IMR-90 (cell line): ENCODE measurements at regions not wholly inside any gene's neighbourhood (a gene's known extent, or its start where the extent isn't known, plus 50 kb on each side); places are given as distances from the start of the nearest gene placed in this dataset.

Experiments used
- ATAC-seq: fragments of 200-7000 bp; cut with Tn5 transposase; 2 replicates; pipeline ENCODE4 v1.9.1; 2020; ENCODE audit warnings: low read depth, mild to moderate bottlenecking, moderate library complexity
- BruUV-seq: library from RNA; stranded (reverse); fragments of 400-500 nt; replicated peaks from 2 replicates; lab custom pipeline; 2021; lab: Mats Ljungman, UMichigan
- CTCF ChIA-PET: fragments of 300-600 bp; formaldehyde crosslinking; extraction: SDS; loops from one replicate; lab custom pipeline; 2021; ENCODE audit warnings: antibody characterized with exemption; lab: Yijun Ruan, JAX
- POLR2A ChIA-PET: fragments of 300-600 bp; sonication (Branson Sonifier 250); formaldehyde crosslinking; loops from one replicate; lab custom pipeline; 2022; ENCODE audit warnings: antibody characterized with exemption; ENCODE audit not compliant: unreplicated experiment; lab: Charles Lee
- DNase-seq: peaks from one replicate; pipeline ENCODE4 v3.0.0; 2013
- H2AFZ ChIP-seq: replicated peaks from 2 replicates; pipeline ENCODE3; 2013; ENCODE audit warnings: low read length, mild to moderate bottlenecking; ENCODE audit not compliant: poor library complexity
- H2AK5ac ChIP-seq: 2 replicates; pipeline ENCODE4 v1.6.1; 2013; ENCODE audit warnings: low read depth, low read length, inconsistent platforms
- H2AK9ac ChIP-seq: replicated peaks from 2 replicates; pipeline ENCODE3; 2013; ENCODE audit warnings: mild to moderate bottlenecking, low read depth, low read length, moderate library complexity; ENCODE audit not compliant: poor library complexity
- H2BK120ac ChIP-seq: 2 replicates; pipeline ENCODE4 v1.6.1; 2013; ENCODE audit warnings: low read depth, low read length, inconsistent platforms
- H2BK15ac ChIP-seq: 3 replicates; pipeline ENCODE4 v1.6.1; 2013; ENCODE audit warnings: low read depth, low read length, inconsistent platforms
- H2BK20ac ChIP-seq: 2 replicates; pipeline ENCODE4 v1.6.1; 2013; ENCODE audit warnings: low read depth, mild to moderate bottlenecking, inconsistent platforms, low read length, moderate library complexity
- H2BK5ac ChIP-seq: 2 replicates; pipeline ENCODE4 v1.6.1; 2013; ENCODE audit warnings: mild to moderate bottlenecking, low read depth, low read length, inconsistent platforms; ENCODE audit not compliant: poor library complexity, severe bottlenecking
- H3K14ac ChIP-seq: replicated peaks from 2 replicates; pipeline ENCODE4 v1.6.1; 2013; ENCODE audit warnings: low read depth, low read length, inconsistent platforms
- H3K18ac ChIP-seq: 2 replicates; pipeline ENCODE4 v1.6.1; 2013; ENCODE audit warnings: low read depth, low read length, control low read depth
- H3K23ac ChIP-seq: 2 replicates; pipeline ENCODE4 v1.6.1; 2013; ENCODE audit warnings: low read depth, low read length, inconsistent platforms
- H3K27ac ChIP-seq: 2 replicates; pipeline ENCODE4 v1.5.1; 2013; ENCODE audit warnings: mild to moderate bottlenecking, control low read depth, low read length; ENCODE audit not compliant: insufficient read depth
- H3K27me3 ChIP-seq: 2 replicates; pipeline ENCODE4 v1.6.1; 2013; ENCODE audit warnings: low read length; ENCODE audit not compliant: control insufficient read depth, insufficient read depth
- H3K36me3 ChIP-seq: 2 replicates; pipeline ENCODE4 v1.6.1; 2013; ENCODE audit warnings: low read length, mixed read lengths; ENCODE audit not compliant: control insufficient read depth, insufficient read depth
- H3K4ac ChIP-seq: 2 replicates; pipeline ENCODE4 v1.6.1; 2013; ENCODE audit warnings: low read depth, low read length, inconsistent platforms
- H3K4me1 ChIP-seq: 2 replicates; pipeline ENCODE4 v1.6.1; 2013; ENCODE audit warnings: low read length, mixed read lengths; ENCODE audit not compliant: control insufficient read depth, insufficient read depth
- H3K4me2 ChIP-seq: 2 replicates; pipeline ENCODE4 v1.6.1; 2013; ENCODE audit warnings: low read depth, mild to moderate bottlenecking, control low read depth, low read length, moderate library complexity
- H3K4me3 ChIP-seq: 2 replicates; pipeline ENCODE4 v1.5.1; 2013; ENCODE audit warnings: low read depth, mild to moderate bottlenecking, control low read depth, low read length, moderate library complexity; ENCODE audit not compliant: insufficient read depth
- H3K56ac ChIP-seq: 2 replicates; pipeline ENCODE4 v1.6.1; 2013; ENCODE audit warnings: low read length, inconsistent platforms; ENCODE audit not compliant: insufficient read depth; ENCODE audit errors: extremely low read depth
- H3K79me1 ChIP-seq, 2 experiments: 2 replicates each; pipeline ENCODE4 v1.6.1; 2013; ENCODE audit warnings: low read length in 2 of 2, inconsistent platforms in 1 of 2, low read depth in 1 of 2
- H3K9ac ChIP-seq: 2 replicates; pipeline ENCODE4 v1.6.1; 2013; ENCODE audit warnings: low read depth, low read length, control low read depth
- H3K9me1 ChIP-seq: 2 replicates; pipeline ENCODE4 v1.6.1; 2013; ENCODE audit warnings: low read length, inconsistent platforms; ENCODE audit not compliant: insufficient read depth
- H3K9me3 ChIP-seq: 2 replicates; pipeline ENCODE4 v1.6.1; 2013; ENCODE audit warnings: low read length; ENCODE audit not compliant: control insufficient read depth, insufficient read depth
- H4K20me1 ChIP-seq: 2 replicates; pipeline ENCODE4 v1.6.1; 2013; ENCODE audit warnings: low read length, inconsistent platforms; ENCODE audit not compliant: insufficient read depth
- H4K5ac ChIP-seq: 2 replicates; pipeline ENCODE4 v1.6.1; 2013; ENCODE audit warnings: mild to moderate bottlenecking, low read depth, low read length, control low read depth
- H4K8ac ChIP-seq, 2 experiments: 2 replicates each; pipeline ENCODE4 v1.6.1; 2013; ENCODE audit warnings: low read depth in 2 of 2, low read length in 2 of 2, control low read depth in 1 of 2, inconsistent platforms in 1 of 2
- H4K91ac ChIP-seq: 2 replicates; pipeline ENCODE4 v1.6.1; 2013; ENCODE audit warnings: low read depth, low read length, inconsistent platforms; ENCODE audit not compliant: insufficient read depth
- BHLHE40 ChIP-seq: fragments of 150-350 bp; IDR thresholded peaks from 2 replicates; pipeline ENCODE4 v1.6.1; 2016; ENCODE audit warnings: mild to moderate bottlenecking, low read depth, low read length
- FOS ChIP-seq: fragments of 150-350 bp; IDR thresholded peaks from 2 replicates; pipeline ENCODE4 v1.6.1; 2016; ENCODE audit warnings: low read depth, low read length
- SMC3 ChIP-seq: fragments of 150-350 bp; IDR thresholded peaks from 2 replicates; pipeline ENCODE4 v1.6.1; 2016; ENCODE audit warnings: low read depth, mild to moderate bottlenecking, antibody characterized with exemption, low read length, moderate library complexity
- WGBS, 2 experiments: methylation state at CpG; one replicate each; pipeline versions ENCODE4 v1.1.5 to v1.1.7; 2013; ENCODE audit warnings: missing lambda C conversion rate in 2 of 2; ENCODE audit not compliant: insufficient read length in 1 of 2; ENCODE audit errors: extremely low coverage in 2 of 2; 5-methylcytosine and 5-hydroxymethylcytosine counted together
- dilution Hi-C: fragments of 300-500 bp; cut with HindIII; formaldehyde crosslinking; loops from one replicate; pipeline ENCODE4 v1.14.3; 2018; ENCODE audit warnings: low sequenced_read_pairs; ENCODE audit not compliant: unreplicated experiment
- in situ Hi-C: fragments of 300-500 bp; cut with MboI; formaldehyde crosslinking; loops from 3 replicates; pipeline ENCODE4 v1.14.3; 2019; ENCODE audit warnings: low sequenced_read_pairs, inconsistent platforms, mixed read lengths
- intact Hi-C: fragments of 100-400 bp; cut with micrococcal nuclease; formaldehyde crosslinking; loops from 2 replicates; pipeline ENCODE4 v1.10.0; 2022
- TF ChIP-seq, protein P1 (sequence below): fragments of 150-350 bp; IDR thresholded peaks from 2 replicates; pipeline ENCODE4 v1.6.1; 2016; ENCODE audit warnings: low read depth, mild to moderate bottlenecking, low read length, moderate library complexity, borderline replicate concordance

DNA sequence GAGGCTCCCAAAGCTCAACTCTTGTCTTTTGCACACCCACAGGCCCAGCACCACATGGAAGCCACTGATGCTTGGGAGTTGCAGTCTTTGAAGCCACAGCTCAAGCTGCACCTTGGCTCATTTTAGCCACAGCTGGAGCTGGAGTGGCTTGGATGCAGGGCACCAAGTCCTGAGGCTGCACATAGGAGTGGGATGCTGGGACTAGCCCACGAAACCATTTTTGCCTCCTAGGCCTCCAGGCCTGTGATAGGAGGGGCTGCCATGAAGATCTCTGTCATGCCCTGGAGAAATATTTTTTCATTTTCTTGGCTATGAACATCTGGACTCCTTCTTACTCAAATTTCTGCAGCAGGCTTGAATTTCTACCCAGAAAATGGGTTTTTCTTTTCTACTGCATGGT, 438.5 kb upstream of the TNC start:
- Histone ChIP-seq H2AFZ (no peak overlapping the region), H3K27ac (no peak overlapping the region), H3K9ac (no peak overlapping the region), H4K8ac (no peak overlapping the region), H3K9me3 (peaks cover 9% of the 10 kb centered on the region), H2BK15ac (no peak overlapping the region), H2BK20ac (no peak overlapping the region), H3K27me3 (peaks cover 2% of the 10 kb centered on the region; the same call in 1 of the 2 replicates), H2BK5ac (no peak overlapping the region), H2AK9ac (no peak overlapping the region), H3K79me1 (no peaks in the 10 kb centered on the region), H4K5ac (no peak overlapping the region), H3K4me2 (no peak overlapping the region), H3K4me1 (no peaks in the 10 kb centered on the region), H3K9me1 (no peaks in the 10 kb centered on the region), H2AK5ac (no peak overlapping the region), H4K91ac (no peak overlapping the region), H3K56ac (no peak overlapping the region), H3K4ac (no peak overlapping the region), H4K20me1 (no peaks in the 10 kb centered on the region), H2BK120ac (no peak overlapping the region), H3K14ac (no peak overlapping the region), H3K23ac (no peak overlapping the region), H3K4me3 (no peak overlapping the region), H3K18ac (no peak overlapping the region), H3K36me3 (no peaks in the 10 kb centered on the region)
- ATAC-seq (no peak), DNase-seq (no peak)
- dilution Hi-C loops, result no loop called here
- CTCF ChIA-PET, result no interaction called here
- in situ Hi-C loops, result no loop called here
- no CpG with 5 or more reads among the region's 1 CpG for WGBS, 2 experiments
- intact Hi-C loops, result no loop called here
- no TSS peak for BruUV-seq
- POLR2A ChIA-PET, result no interaction called here
- TF ChIP-seq FOS (no peak), SMC3 (no peak), BHLHE40 (no peak)
- TF ChIP-seq, protein P1, sequence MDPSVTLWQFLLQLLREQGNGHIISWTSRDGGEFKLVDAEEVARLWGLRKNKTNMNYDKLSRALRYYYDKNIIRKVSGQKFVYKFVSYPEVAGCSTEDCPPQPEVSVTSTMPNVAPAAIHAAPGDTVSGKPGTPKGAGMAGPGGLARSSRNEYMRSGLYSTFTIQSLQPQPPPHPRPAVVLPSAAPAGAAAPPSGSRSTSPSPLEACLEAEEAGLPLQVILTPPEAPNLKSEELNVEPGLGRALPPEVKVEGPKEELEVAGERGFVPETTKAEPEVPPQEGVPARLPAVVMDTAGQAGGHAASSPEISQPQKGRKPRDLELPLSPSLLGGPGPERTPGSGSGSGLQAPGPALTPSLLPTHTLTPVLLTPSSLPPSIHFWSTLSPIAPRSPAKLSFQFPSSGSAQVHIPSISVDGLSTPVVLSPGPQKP, result no peak
